ENCODE measurements at regions not wholly inside any gene's neighbourhood (a gene's known extent, or its start where the extent isn't known, plus 50 kb on each side); places are given as distances from the start of the nearest gene placed in this dataset.

- TF ChIP-seq ZNF562 (CRISPR knock-in tag; IDR thresholded peaks at IDR 0.05; ENCODE audit: borderline replicate concordance) (no peak), ZNF737 (CRISPR knock-in tag; IDR thresholded peaks at IDR 0.05; ENCODE audit: borderline replicate concordance) (no peak), CTCF (CRISPR knock-in tag; IDR thresholded peaks at IDR 0.05) (no peak), JUNB (CRISPR knock-in tag; IDR thresholded peaks at IDR 0.05; ENCODE audit: borderline replicate concordance) (no peak), ZKSCAN1 (IDR thresholded peaks at IDR 0.05; ENCODE audit: low read length) (no peak), NFE2 (CRISPR knock-in tag; IDR thresholded peaks at IDR 0.05) (no peak), NFIB (CRISPR knock-in tag; IDR thresholded peaks at IDR 0.05; ENCODE audit: borderline replicate concordance) (no peak), ETS1 (CRISPR knock-in tag; IDR thresholded peaks at IDR 0.05) (no peak)
Observed at GRCh38 chr6:23388086-23388783, 737.8 kb upstream of the NRSN1 start.

Measured in HepG2 (cell line).